Liver (tissue), 8 donors: ENCODE measurements at regions not wholly inside any gene's neighbourhood (a gene's known extent, or its start where the extent isn't known, plus 50 kb on each side); places are given as distances from the start of the nearest gene placed in this dataset.

Experiments used
- DNase-seq: peaks from one replicate; pipeline ENCODE4 v3.0.0-alpha.2; 2017; ENCODE audit warnings: low spot score
- H3K27ac ChIP-seq, 2 donors: one replicate each; pipeline ENCODE4 v1.7.0; 2013; ENCODE audit warnings: inconsistent platforms in 2 of 2, low read length in 2 of 2, control low read depth in 1 of 2, low read depth in 1 of 2, mild to moderate bottlenecking in 1 of 2
- H3K27me3 ChIP-seq, 4 donors: one replicate each; pipeline versions ENCODE4 v1.6.1 to v1.7.0; 2013; ENCODE audit warnings: low read length in 3 of 4, inconsistent platforms in 1 of 4, mild to moderate bottlenecking in 1 of 4, moderate library complexity in 1 of 4; ENCODE audit not compliant: control insufficient read depth in 4 of 4, insufficient read depth in 4 of 4
- H3K36me3 ChIP-seq, 4 donors: one replicate each; pipeline versions ENCODE4 v1.6.1 to v1.7.0; 2013; ENCODE audit warnings: low read length in 3 of 4, mild to moderate bottlenecking in 3 of 4, low read depth in 1 of 4, moderate library complexity in 1 of 4; ENCODE audit not compliant: control insufficient read depth in 4 of 4, insufficient read depth in 3 of 4
- H3K4me1 ChIP-seq, 4 donors: one replicate each; pipeline versions ENCODE4 v1.6.1 to v1.7.0; 2013; ENCODE audit warnings: low read length in 3 of 4, mild to moderate bottlenecking in 3 of 4, moderate library complexity in 1 of 4; ENCODE audit not compliant: control insufficient read depth in 4 of 4, insufficient read depth in 4 of 4
- H3K4me3 ChIP-seq, 3 donors: one replicate each; pipeline versions ENCODE4 v1.6.1 to v1.7.0; 2013; ENCODE audit warnings: low read length in 3 of 3, control low read depth in 1 of 3, low read depth in 1 of 3, mild to moderate bottlenecking in 1 of 3
- H3K9ac ChIP-seq, 2 donors: one replicate each; pipeline ENCODE4 v1.7.0; 2013; ENCODE audit warnings: low read length in 2 of 2, mild to moderate bottlenecking in 2 of 2, moderate library complexity in 2 of 2, control low read depth in 1 of 2, low read depth in 1 of 2
- H3K9me3 ChIP-seq, 4 donors: one replicate each; pipeline versions ENCODE4 v1.6.1 to v1.7.0; 2013; ENCODE audit warnings: low read length in 3 of 4; ENCODE audit not compliant: control insufficient read depth in 4 of 4
- EGR1 ChIP-seq, 2 donors: IDR thresholded peaks; 2 replicates each; pipeline ENCODE4 v1.6.1; 2016 to 2018; ENCODE audit warnings: antibody characterized with exemption in 2 of 2, low read depth in 2 of 2
- FOXA1 ChIP-seq: IDR thresholded peaks from 2 replicates; pipeline ENCODE4 v1.6.1; 2016; ENCODE audit warnings: antibody characterized with exemption
- FOXA2 ChIP-seq: IDR thresholded peaks from 2 replicates; pipeline ENCODE4 v1.6.1; 2016; ENCODE audit warnings: antibody characterized with exemption
- GABPA ChIP-seq, 2 donors: IDR thresholded peaks in 1 of 2; conservative IDR thresholded peaks in 1 of 2; 2 replicates each; pipeline ENCODE4 v1.6.1; 2016; ENCODE audit warnings: antibody characterized with exemption in 2 of 2, mild to moderate bottlenecking in 1 of 2, moderate library complexity in 1 of 2
- HNF4A ChIP-seq, 2 donors: conservative IDR thresholded peaks; 2 replicates each; pipeline ENCODE4 v1.6.1; 2016; ENCODE audit warnings: antibody characterized with exemption in 2 of 2, mild to moderate bottlenecking in 2 of 2
- HNF4G ChIP-seq: IDR thresholded peaks from 2 replicates; pipeline ENCODE4 v1.6.1; 2016; ENCODE audit warnings: antibody characterized with exemption
- JUND ChIP-seq, 2 donors: IDR thresholded peaks; 2 replicates each; pipeline ENCODE4 v1.6.1; 2016; ENCODE audit warnings: antibody characterized with exemption in 2 of 2
- NR2F2 ChIP-seq: IDR thresholded peaks from 2 replicates; pipeline ENCODE4 v1.6.1; 2016; ENCODE audit warnings: antibody characterized with exemption
- RAD21 ChIP-seq, 2 donors: IDR thresholded peaks; 2 replicates each; pipeline ENCODE4 v1.6.1; 2016; ENCODE audit warnings: antibody characterized with exemption in 2 of 2, mild to moderate bottlenecking in 2 of 2
- RXRA ChIP-seq, 2 donors: IDR thresholded peaks; 2 replicates each; pipeline ENCODE4 v1.6.1; 2017 to 2018; ENCODE audit warnings: antibody characterized with exemption in 2 of 2, mild to moderate bottlenecking in 1 of 2
- SP1 ChIP-seq: IDR thresholded peaks from 2 replicates; pipeline ENCODE4 v1.6.1; 2018; ENCODE audit warnings: antibody characterized with exemption, mild to moderate bottlenecking
- TAF1 ChIP-seq: conservative IDR thresholded peaks from 2 replicates; pipeline ENCODE4 v1.6.1; 2016; ENCODE audit warnings: antibody characterized with exemption, mild to moderate bottlenecking
- YY1 ChIP-seq: IDR thresholded peaks from 2 replicates; pipeline ENCODE4 v1.6.1; 2016; ENCODE audit warnings: antibody characterized with exemption, mild to moderate bottlenecking
- WGBS: extraction: QIAGEN DNeasy Blood & Tissue Kit; methylation state at CpG from one replicate; pipeline ENCODE4 v1.1.7; 2013; 5-methylcytosine and 5-hydroxymethylcytosine counted together
- TF ChIP-seq, protein P1 (sequence below): IDR thresholded peaks from 2 replicates; pipeline ENCODE4 v1.6.1; 2016; ENCODE audit warnings: antibody characterized with exemption
- TF ChIP-seq, protein P2 (sequence below): IDR thresholded peaks from 2 replicates; pipeline ENCODE4 v1.6.1; 2016; ENCODE audit warnings: antibody characterized with exemption
- TF ChIP-seq, protein P3 (sequence below): fragments of 150-350 bp; IDR thresholded peaks from 2 replicates; pipeline ENCODE4 v1.5.1; 2017; ENCODE audit warnings: improper control_type of control experiment, low read depth, low read length; ENCODE audit not compliant: missing input control
- TF ChIP-seq, protein P4 (sequence below): IDR thresholded peaks from 2 replicates; pipeline ENCODE4 v1.6.1; 2016; ENCODE audit warnings: antibody characterized with exemption, mild to moderate bottlenecking
- TF ChIP-seq, protein P5 (sequence below): IDR thresholded peaks from 2 replicates; pipeline ENCODE4 v1.6.1; 2016; ENCODE audit warnings: antibody characterized with exemption
- donor health status: healthy.
- donor health status: healthy.
- donor health status: healthy.
- donor health status: healthy.
- donor health status: healthy.

DNA sequence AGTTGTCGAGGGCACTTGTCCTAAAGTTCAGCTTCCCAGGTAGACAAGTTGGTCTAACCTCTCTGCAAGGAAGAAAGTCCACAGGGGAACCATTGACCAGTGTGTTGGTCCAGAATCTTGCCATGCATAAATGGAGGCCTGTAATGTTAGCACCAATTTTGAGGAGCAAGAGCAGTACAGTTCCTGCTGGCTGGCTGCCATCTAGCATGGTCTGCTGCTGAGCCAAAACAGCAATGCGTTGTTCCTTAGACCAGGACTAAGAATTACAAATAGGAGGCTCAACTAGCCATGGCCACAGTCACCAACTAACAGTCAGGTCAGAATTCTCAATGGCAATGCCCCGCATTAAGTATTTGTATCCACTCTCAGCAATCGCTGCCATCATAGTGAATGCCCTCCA, 72.8 kb upstream of the WIPF1 start:
- TF ChIP-seq GABPA (IDR thresholded peaks at IDR 0.05 in 1 of 2, conservative IDR thresholded peaks at IDR 0.05 in 1 of 2): no peak
- no peak for TF ChIP-seq SP1
- no peak for TF ChIP-seq YY1
- TF ChIP-seq, protein P1, sequence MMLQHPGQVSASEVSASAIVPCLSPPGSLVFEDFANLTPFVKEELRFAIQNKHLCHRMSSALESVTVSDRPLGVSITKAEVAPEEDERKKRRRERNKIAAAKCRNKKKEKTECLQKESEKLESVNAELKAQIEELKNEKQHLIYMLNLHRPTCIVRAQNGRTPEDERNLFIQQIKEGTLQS: no peak
- TF ChIP-seq FOXA2: no peak
- no peak for TF ChIP-seq HNF4G
- TF ChIP-seq, protein P2, sequence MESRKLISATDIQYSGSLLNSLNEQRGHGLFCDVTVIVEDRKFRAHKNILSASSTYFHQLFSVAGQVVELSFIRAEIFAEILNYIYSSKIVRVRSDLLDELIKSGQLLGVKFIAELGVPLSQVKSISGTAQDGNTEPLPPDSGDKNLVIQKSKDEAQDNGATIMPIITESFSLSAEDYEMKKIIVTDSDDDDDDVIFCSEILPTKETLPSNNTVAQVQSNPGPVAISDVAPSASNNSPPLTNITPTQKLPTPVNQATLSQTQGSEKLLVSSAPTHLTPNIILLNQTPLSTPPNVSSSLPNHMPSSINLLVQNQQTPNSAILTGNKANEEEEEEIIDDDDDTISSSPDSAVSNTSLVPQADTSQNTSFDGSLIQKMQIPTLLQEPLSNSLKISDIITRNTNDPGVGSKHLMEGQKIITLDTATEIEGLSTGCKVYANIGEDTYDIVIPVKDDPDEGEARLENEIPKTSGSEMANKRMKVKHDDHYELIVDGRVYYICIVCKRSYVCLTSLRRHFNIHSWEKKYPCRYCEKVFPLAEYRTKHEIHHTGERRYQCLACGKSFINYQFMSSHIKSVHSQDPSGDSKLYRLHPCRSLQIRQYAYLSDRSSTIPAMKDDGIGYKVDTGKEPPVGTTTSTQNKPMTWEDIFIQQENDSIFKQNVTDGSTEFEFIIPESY: no peak
- TF ChIP-seq, protein P3, sequence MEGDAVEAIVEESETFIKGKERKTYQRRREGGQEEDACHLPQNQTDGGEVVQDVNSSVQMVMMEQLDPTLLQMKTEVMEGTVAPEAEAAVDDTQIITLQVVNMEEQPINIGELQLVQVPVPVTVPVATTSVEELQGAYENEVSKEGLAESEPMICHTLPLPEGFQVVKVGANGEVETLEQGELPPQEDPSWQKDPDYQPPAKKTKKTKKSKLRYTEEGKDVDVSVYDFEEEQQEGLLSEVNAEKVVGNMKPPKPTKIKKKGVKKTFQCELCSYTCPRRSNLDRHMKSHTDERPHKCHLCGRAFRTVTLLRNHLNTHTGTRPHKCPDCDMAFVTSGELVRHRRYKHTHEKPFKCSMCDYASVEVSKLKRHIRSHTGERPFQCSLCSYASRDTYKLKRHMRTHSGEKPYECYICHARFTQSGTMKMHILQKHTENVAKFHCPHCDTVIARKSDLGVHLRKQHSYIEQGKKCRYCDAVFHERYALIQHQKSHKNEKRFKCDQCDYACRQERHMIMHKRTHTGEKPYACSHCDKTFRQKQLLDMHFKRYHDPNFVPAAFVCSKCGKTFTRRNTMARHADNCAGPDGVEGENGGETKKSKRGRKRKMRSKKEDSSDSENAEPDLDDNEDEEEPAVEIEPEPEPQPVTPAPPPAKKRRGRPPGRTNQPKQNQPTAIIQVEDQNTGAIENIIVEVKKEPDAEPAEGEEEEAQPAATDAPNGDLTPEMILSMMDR: no peak
- no peak for TF ChIP-seq TAF1
- TF ChIP-seq, protein P4, sequence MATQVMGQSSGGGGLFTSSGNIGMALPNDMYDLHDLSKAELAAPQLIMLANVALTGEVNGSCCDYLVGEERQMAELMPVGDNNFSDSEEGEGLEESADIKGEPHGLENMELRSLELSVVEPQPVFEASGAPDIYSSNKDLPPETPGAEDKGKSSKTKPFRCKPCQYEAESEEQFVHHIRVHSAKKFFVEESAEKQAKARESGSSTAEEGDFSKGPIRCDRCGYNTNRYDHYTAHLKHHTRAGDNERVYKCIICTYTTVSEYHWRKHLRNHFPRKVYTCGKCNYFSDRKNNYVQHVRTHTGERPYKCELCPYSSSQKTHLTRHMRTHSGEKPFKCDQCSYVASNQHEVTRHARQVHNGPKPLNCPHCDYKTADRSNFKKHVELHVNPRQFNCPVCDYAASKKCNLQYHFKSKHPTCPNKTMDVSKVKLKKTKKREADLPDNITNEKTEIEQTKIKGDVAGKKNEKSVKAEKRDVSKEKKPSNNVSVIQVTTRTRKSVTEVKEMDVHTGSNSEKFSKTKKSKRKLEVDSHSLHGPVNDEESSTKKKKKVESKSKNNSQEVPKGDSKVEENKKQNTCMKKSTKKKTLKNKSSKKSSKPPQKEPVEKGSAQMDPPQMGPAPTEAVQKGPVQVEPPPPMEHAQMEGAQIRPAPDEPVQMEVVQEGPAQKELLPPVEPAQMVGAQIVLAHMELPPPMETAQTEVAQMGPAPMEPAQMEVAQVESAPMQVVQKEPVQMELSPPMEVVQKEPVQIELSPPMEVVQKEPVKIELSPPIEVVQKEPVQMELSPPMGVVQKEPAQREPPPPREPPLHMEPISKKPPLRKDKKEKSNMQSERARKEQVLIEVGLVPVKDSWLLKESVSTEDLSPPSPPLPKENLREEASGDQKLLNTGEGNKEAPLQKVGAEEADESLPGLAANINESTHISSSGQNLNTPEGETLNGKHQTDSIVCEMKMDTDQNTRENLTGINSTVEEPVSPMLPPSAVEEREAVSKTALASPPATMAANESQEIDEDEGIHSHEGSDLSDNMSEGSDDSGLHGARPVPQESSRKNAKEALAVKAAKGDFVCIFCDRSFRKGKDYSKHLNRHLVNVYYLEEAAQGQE: no peak
- no peak for TF ChIP-seq JUND (IDR thresholded peaks at IDR 0.05)
- TF ChIP-seq, protein P5, sequence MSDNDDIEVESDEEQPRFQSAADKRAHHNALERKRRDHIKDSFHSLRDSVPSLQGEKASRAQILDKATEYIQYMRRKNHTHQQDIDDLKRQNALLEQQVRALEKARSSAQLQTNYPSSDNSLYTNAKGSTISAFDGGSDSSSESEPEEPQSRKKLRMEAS: no peak
- no peak for TF ChIP-seq NR2F2
- no peak for TF ChIP-seq RXRA (IDR thresholded peaks at IDR 0.05)
- TF ChIP-seq HNF4A (conservative IDR thresholded peaks at IDR 0.05): no peak
- no peak for TF ChIP-seq EGR1 (IDR thresholded peaks at IDR 0.05; ENCODE audit: low read depth in 2 of 2)
- Histone ChIP-seq H3K9me3 (peaks cover 0 to 8% (median under 1%) of the 10 kb centered on the region in 4 donors), H3K27me3 (peaks cover 0 to 5% (median 0%) of the 10 kb centered on the region in 4 donors), H3K27ac (no peak overlapping the region), H3K9ac (no peak overlapping the region), H3K36me3 (no peaks in the 10 kb centered on the region), H3K4me3 (no peak overlapping the region), H3K4me1 (peaks cover 0 to 5% (median 0%) of the 10 kb centered on the region in 4 donors)
- 88% methylated on average over 4 of the region's 4 CpGs for WGBS
- DNase-seq: no peak

DNA sequence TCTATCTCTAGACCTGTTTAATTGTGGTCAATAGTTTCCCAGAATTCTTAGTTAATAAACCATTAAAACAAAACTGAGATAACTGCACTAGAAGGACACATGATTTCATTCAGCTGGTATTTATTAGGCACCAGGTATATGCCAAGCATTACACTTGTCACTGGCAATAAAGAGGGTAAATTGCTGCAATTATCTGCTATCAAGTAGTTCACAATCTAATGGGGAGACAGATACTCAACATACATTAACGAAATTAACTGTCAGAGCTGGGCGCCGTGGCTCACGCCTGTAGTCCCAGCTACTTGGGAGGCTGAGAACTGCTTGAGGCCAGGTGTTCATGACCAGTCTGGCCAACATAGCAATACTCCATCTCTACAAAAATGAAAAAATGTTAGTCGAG, 71.7 kb upstream of the WIPF1 start:
- H3K36me3 ChIP-seq: no peaks in the 10 kb centered on the region
- H3K27me3 ChIP-seq: peaks cover 0 to 5% (median 0%) of the 10 kb centered on the region in 4 donors
- no peak overlapping the region for H3K9ac ChIP-seq
- H3K4me1 ChIP-seq: peaks cover 0 to 5% (median 0%) of the 10 kb centered on the region in 4 donors
- H3K9me3 ChIP-seq: peaks cover 0 to 8% (median under 1%) of the 10 kb centered on the region in 4 donors
- no peak overlapping the region for H3K27ac ChIP-seq
- no peak for TF ChIP-seq FOXA1
- TF ChIP-seq, protein P5: no peak
- no peak for TF ChIP-seq JUND (IDR thresholded peaks at IDR 0.05)
- TF ChIP-seq RAD21 (IDR thresholded peaks at IDR 0.05): no peak
- no peak for DNase-seq
- H3K4me3 ChIP-seq: no peak overlapping the region
- WGBS: 92% methylated on average over 5 of the region's 5 CpGs
